SJSA1 (cell line): ENCODE measurements at regions not wholly inside any gene's neighbourhood (a gene's known extent, or its start where the extent isn't known, plus 50 kb on each side); places are given as distances from the start of the nearest gene placed in this dataset.

Experiments used
- DNase-seq, 2 experiments: peaks; one replicate each; pipeline ENCODE4 v3.0.0-alpha.2; 2015 to 2020; ENCODE audit warnings: low spot score in 2 of 2, low read depth in 1 of 2
- H3K27ac ChIP-seq: fragments of 250-450 bp; sonication (Bioruptor Pico); 2 replicates; pipeline ENCODE4 v1.5.1; 2020; ENCODE audit warnings: mild to moderate bottlenecking, moderate library complexity
- H3K27me3 ChIP-seq: fragments of 250-450 bp; sonication (Bioruptor Pico); replicated peaks from 2 replicates; pipeline ENCODE4 v1.5.1; 2020; ENCODE audit warnings: mild to moderate bottlenecking, moderate library complexity
- H3K36me3 ChIP-seq: fragments of 250-450 bp; sonication (Bioruptor Pico); 2 replicates; pipeline ENCODE4 v1.5.1; 2020; ENCODE audit warnings: mild to moderate bottlenecking
- H3K4me1 ChIP-seq: fragments of 250-450 bp; sonication (Bioruptor Pico); replicated peaks from 2 replicates; pipeline ENCODE4 v1.6.1; 2021; ENCODE audit warnings: mild to moderate bottlenecking
- H3K4me3 ChIP-seq: fragments of 250-450 bp; sonication (Bioruptor Pico); 2 replicates; pipeline ENCODE4 v1.5.1; 2020; ENCODE audit warnings: mild to moderate bottlenecking
- H3K9me3 ChIP-seq: fragments of 250-450 bp; sonication (Bioruptor Pico); replicated peaks from 2 replicates; pipeline ENCODE4 v1.5.1; 2020; ENCODE audit warnings: mild to moderate bottlenecking

DNA sequence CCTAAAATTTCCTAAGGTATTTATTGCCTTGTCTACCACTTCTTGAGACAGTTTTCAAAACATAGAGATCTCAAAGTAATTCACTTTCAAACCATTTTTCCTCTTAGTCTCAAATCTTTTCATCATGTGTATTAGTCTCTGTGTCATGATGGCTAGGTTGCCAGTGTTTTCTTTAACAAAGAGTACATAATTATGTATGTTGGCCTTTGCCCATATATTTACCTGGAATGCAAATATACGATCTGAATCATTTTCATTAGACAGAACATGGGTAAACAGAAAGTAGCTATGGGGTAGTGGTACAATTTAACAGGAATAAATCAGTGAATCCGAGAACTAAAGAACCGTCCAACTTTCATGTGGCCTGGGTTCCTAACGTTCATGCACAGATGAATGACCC, 852.1 kb upstream of the MBL2 start:
- no peak overlapping the region for H3K4me3 ChIP-seq
- no peaks in the 10 kb centered on the region for H3K9me3 ChIP-seq
- H3K4me1 ChIP-seq = no peaks in the 10 kb centered on the region
- DNase-seq = no peak
- no peaks in the 10 kb centered on the region for H3K36me3 ChIP-seq
- H3K27ac ChIP-seq = no peak overlapping the region
- H3K27me3 ChIP-seq = no peaks in the 10 kb centered on the region

DNA sequence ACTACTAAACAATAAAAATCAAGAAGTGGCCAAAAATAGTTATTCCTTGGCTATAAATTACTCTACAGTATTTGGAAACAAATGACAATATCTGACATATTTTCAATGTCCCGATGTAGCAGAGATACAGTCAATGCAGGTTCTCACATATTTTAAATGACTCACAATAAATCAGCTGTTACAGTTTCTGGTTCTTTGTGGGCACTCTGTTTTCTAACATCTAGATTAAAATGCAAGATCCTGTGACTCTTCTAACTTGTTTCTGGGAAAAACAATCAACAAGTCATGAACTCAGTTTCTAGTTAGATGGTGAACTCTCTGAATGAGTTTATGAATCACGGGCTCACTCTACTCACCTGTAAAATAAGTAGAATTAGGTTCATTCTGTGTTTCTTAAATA, 849.6 kb upstream of the MBL2 start:
- Histone ChIP-seq H3K4me3 (no peak overlapping the region), H3K4me1 (no peaks in the 10 kb centered on the region)

DNA sequence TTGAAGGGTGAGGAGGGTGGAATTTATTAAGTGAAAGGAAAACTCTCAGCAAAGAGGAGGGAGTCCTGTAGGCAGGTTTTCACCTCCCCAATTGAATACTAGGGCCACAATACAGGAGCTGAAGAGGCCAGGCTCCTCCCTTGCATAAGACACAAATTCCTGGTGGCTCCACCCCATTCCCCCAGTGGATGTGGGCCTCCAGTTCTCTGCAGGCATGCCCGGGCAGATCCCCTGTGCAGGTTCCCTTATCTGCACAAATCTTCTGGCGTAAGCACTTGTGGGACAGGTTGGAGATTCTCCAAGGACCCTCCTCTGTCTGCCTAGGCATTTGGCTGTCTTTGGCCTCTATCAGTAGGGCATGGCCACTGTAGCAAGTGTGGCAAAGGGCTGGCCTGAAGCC, 847.1 kb upstream of the MBL2 start:
- no peaks in the 10 kb centered on the region for H3K36me3 ChIP-seq
- no peak overlapping the region for H3K4me3 ChIP-seq
- DNase-seq = no peak

More for the DNA sequence above, 849.6 kb upstream of the MBL2 start:
- Histone ChIP-seq H3K27me3 (no peaks in the 10 kb centered on the region), H3K27ac (no peak overlapping the region), H3K9me3 (no peaks in the 10 kb centered on the region), H3K36me3 (no peaks in the 10 kb centered on the region)
- DNase-seq = no peak

DNA sequence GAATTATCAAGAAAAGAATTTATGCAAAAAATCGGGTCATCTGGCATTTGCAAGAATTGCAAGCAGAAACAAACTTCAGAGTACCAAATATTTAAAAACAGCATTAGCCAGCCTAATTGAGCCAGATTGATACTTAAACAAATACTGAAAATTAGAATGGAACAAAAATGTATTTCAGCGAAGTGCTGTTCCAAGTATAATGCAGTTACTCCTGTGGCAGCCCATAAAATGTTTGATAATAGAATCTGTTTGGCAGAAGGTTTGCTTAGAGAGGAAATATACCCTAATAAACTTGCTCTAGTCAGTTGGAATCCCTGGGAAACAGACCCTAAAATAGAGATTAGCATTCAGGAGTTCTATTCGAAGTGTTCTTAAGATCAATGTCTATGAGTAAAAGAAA, 835.1 kb upstream of the MBL2 start:
- 0 out of 2 replicates have a peak, but pooled peaks cover 4% of the 10 kb centered on the region for H3K9me3 ChIP-seq
- no peaks in the 10 kb centered on the region for H3K36me3 ChIP-seq
- H3K4me3 ChIP-seq = no peak overlapping the region
- no peaks in the 10 kb centered on the region for H3K27me3 ChIP-seq
- no peak overlapping the region for H3K27ac ChIP-seq
- DNase-seq = no peak
- no peaks in the 10 kb centered on the region for H3K4me1 ChIP-seq

More for the DNA sequence above, 847.1 kb upstream of the MBL2 start:
- Histone ChIP-seq H3K4me1 (no peaks in the 10 kb centered on the region), H3K27me3 (no peaks in the 10 kb centered on the region), H3K9me3 (no peaks in the 10 kb centered on the region), H3K27ac (no peak overlapping the region)

DNA sequence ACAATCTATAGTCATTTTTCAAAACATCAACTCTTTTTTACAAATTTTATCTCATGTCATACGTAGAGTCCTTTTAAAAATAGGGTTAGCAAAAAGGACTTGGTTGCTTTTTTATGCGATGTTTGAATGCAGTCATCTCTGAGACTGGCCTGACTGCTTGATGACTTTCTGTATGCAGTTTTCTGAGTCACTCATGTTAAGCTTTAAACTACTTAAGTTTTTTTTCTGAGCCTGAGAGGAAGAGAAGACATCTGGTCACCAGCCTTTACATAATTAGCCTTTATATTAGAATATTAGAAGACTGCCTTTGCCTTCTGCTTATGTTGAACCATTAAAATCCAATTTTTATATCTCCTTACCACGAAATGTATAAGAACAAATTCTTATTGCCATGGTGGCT, 834.4 kb upstream of the MBL2 start:
- no peak overlapping the region for H3K4me3 ChIP-seq
- no peak overlapping the region for H3K27ac ChIP-seq
- no peaks in the 10 kb centered on the region for H3K36me3 ChIP-seq
- no peaks in the 10 kb centered on the region for H3K27me3 ChIP-seq
- H3K4me1 ChIP-seq = no peaks in the 10 kb centered on the region
- 0 out of 2 replicates have a peak, but pooled peaks cover 4% of the 10 kb centered on the region for H3K9me3 ChIP-seq
- DNase-seq = no peak

DNA sequence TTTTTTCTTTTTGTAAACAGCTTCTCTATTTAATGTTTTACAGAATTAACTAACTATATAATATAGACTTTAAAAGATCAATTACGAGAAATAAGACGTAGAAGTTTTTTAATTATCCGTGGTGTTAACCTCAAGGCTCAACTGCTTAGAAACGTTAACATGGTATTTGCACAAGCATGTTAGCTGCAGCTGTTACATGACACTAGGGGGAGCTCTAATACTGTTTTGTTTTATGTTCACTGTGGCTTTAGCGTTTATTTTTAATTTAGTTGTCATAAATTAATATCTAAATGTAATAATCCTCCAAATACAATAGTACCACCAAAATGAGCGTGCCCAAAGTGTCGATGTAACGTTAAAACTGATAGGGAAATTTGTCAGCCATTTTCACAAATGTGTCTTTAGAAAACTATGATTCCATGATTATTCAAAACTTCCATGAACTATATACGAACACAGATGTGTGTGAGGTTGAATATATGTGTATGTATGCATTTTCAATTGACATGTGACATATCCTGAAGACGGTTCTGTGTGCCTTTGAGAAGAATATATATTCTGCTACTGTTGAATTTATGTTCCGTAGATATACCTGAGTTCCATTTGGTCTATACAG, 828.8 kb upstream of the MBL2 start:
- no peaks in the 10 kb centered on the region for H3K36me3 ChIP-seq
- H3K4me3 ChIP-seq = no peak overlapping the region
- no peaks in the 10 kb centered on the region for H3K27me3 ChIP-seq
- 0 out of 2 replicates have a peak, but pooled peaks cover 4% of the 10 kb centered on the region for H3K9me3 ChIP-seq
- no peak for DNase-seq
- no peak overlapping the region for H3K27ac ChIP-seq
- no peaks in the 10 kb centered on the region for H3K4me1 ChIP-seq

DNA sequence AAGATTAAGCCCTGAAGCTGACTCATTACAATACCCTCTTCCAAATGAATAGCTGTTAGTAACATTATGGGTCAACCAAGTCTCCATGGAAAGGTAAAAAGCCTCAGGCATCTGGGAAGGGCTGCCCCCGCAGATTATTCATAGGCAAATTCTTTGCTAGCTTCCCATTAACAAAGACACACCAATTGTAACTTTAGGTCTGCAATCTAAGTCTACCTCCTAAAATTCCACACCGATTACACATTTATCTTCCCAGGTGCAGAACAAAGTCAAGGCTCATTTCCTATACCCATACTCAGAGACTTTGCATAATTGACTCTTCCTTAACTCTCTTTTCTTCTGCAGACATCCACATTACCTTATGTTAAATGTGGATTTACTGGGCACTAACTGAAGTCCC, 826.3 kb upstream of the MBL2 start:
- Histone ChIP-seq H3K27ac (no peak overlapping the region), H3K36me3 (no peaks in the 10 kb centered on the region)
- DNase-seq = no peak

DNA sequence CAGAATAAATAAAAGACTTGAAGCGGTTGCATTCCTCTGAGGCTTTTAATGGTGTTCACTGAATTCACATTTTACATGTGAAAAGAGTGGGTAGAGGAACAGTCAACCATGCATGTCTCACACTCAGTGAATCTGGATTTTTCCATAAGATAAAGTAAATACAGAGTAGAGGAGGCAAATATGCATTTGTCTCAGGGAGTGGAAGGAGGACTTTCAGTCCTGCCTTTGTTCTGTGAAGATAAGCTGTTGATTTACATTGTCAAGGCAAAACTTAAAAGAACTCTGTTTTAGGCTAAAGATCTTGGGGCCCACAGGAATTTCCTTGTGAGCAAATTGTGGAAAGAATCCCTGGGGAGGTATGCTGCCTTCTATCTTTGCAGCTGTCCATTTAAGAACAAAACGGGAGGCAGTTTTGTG, 825.3 kb upstream of the MBL2 start:
- H3K4me1 ChIP-seq = no peaks in the 10 kb centered on the region
- no peaks in the 10 kb centered on the region for H3K27me3 ChIP-seq
- no peak overlapping the region for H3K4me3 ChIP-seq
- no peaks in the 10 kb centered on the region; the same call in 1 of the 2 replicates for H3K9me3 ChIP-seq
- no peaks in the 10 kb centered on the region for H3K36me3 ChIP-seq
- no peak for DNase-seq
- no peak overlapping the region for H3K27ac ChIP-seq

More for the DNA sequence above, 826.3 kb upstream of the MBL2 start:
- Histone ChIP-seq H3K4me1 (no peaks in the 10 kb centered on the region), H3K27me3 (no peaks in the 10 kb centered on the region), H3K4me3 (no peak overlapping the region), H3K9me3 (no peaks in the 10 kb centered on the region; the same call in 1 of the 2 replicates)

DNA sequence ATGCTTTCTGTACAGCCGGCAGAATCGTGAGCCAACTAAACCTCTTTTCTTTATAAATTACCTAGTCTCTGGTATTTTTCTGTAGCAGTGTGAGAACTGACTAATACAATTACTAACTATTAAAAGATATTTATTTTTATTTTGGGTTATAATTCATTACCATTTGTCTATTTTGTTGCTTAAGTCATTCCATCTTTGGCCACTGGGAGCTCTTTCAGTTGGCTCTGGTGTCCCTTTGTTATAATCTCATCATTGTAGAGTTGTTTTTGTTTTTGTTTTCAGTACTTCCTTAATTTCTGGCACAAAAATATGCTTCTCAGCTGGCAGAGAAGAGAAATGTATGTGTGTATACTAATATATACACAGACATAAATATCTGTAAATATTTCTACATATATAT, 807.9 kb upstream of the MBL2 start:
- Histone ChIP-seq H3K27ac (no peak overlapping the region), H3K36me3 (no peaks in the 10 kb centered on the region), H3K4me1 (no peaks in the 10 kb centered on the region), H3K4me3 (no peak overlapping the region), H3K9me3 (no peaks in the 10 kb centered on the region), H3K27me3 (no peaks in the 10 kb centered on the region)
- DNase-seq = no peak

DNA sequence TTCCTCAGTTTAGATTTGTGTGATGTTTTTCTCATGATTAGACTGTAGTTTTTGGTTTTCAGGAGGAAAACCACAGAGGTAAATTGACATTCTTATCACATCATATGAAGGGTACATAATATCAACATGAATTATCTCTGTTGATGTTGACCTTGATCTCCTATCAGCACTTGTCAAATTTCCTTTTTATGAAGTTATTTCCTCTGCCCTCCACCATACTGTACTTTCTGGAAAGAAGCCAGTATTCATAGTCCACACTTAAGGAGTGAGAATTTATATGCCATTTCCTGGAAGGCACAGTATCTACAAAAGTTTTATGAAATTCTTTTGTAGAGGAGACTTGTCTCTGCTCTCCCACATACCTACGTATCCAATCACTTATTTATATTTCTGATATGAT, 807.2 kb upstream of the MBL2 start:
- no peak for DNase-seq
- H3K36me3 ChIP-seq = no peaks in the 10 kb centered on the region
- H3K9me3 ChIP-seq = no peaks in the 10 kb centered on the region
- H3K27me3 ChIP-seq = no peaks in the 10 kb centered on the region
- no peak overlapping the region for H3K27ac ChIP-seq
- no peaks in the 10 kb centered on the region for H3K4me1 ChIP-seq
- no peak overlapping the region for H3K4me3 ChIP-seq

DNA sequence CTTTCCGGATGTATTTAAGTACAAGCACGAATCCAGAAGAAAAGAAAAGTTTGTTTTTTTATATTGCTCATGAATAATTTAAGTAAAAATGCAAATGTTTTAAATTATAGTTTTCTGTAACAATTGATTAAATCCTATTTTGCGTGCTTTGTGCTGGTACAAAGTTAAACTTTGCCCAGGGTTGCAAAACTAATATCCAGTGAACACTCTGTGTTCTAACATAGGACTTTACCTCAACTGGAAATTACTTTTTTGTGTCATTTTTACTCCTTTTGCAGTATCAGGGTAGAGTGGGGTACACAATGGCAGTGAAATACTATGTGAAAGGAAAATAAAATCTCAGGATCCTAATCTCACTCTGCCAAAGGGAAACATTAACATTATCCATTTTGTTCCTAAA, 801.4 kb upstream of the MBL2 start:
- no peaks in the 10 kb centered on the region for H3K9me3 ChIP-seq

DNA sequence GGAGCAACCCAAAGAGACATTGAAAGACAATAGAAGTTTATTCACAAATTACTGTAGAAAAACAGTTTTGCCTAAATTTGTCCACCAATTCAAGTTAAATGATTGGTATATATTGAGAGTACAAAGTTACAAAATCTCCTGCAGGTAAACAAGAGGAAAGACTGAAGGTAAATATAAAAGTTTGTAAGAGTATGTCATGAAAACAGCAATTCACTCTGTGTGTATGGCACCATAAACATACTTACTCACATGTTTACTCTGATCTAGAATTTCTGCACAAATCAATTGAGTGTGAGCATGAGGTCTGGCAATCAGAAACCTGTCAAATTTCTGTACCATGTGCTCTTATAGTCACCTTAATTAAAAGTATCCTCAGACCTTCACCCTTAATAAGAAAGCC, 800.9 kb upstream of the MBL2 start:
- no peak for DNase-seq
- no peaks in the 10 kb centered on the region for H3K4me1 ChIP-seq
- H3K27me3 ChIP-seq = no peaks in the 10 kb centered on the region
- no peak overlapping the region for H3K27ac ChIP-seq
- H3K4me3 ChIP-seq = no peak overlapping the region
- no peaks in the 10 kb centered on the region for H3K9me3 ChIP-seq
- H3K36me3 ChIP-seq = no peaks in the 10 kb centered on the region

More for the DNA sequence above, 801.4 kb upstream of the MBL2 start:
- Histone ChIP-seq H3K27ac (no peak overlapping the region), H3K4me1 (no peaks in the 10 kb centered on the region), H3K36me3 (no peaks in the 10 kb centered on the region), H3K4me3 (no peak overlapping the region), H3K27me3 (no peaks in the 10 kb centered on the region)
- no peak for DNase-seq

DNA sequence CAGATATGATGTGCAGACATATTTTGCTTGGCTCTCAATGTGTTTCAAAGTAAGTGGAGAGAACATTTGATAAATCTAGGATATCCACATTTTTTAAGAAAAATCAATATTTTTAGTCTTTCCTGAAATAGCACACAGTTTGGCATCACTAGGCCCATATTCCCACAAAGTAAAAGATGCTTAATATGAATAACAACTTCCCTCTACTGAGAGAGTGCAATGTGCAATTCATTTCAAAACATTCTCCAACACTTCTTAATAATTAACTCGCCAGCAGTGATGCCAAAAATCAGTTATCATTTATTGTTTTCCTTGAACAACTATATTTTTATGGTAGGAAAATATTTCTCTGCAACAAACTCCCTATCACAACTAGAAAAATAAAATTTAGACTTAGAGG, 800.2 kb upstream of the MBL2 start:
- Histone ChIP-seq H3K9me3 (no peaks in the 10 kb centered on the region), H3K4me3 (no peak overlapping the region), H3K4me1 (no peaks in the 10 kb centered on the region), H3K36me3 (no peaks in the 10 kb centered on the region), H3K27ac (no peak overlapping the region), H3K27me3 (no peaks in the 10 kb centered on the region)
- no peak for DNase-seq

DNA sequence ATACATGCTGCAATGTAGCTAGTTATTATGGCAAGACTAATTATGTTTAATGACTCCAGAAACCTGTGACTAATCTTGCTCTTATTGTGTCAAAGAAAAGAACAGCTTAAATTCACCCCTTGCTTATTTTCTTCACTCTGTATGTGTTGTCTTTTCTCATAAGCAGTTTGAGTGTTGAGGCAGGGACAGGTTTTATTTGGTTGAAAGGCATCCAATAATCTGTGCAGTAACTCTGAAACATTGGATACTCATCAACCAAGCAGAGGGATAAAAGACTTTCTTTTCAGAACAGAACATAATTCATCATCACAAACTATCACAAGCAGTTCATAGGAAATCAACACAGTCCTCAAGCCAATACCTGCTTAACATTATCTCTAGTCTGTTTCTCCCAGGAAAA, 797.6 kb upstream of the MBL2 start:
- no peaks in the 10 kb centered on the region for H3K27me3 ChIP-seq
- H3K36me3 ChIP-seq = no peaks in the 10 kb centered on the region
- no peaks in the 10 kb centered on the region for H3K4me1 ChIP-seq
- H3K9me3 ChIP-seq = no peaks in the 10 kb centered on the region
- H3K4me3 ChIP-seq = no peak overlapping the region
- no peak overlapping the region for H3K27ac ChIP-seq
- no peak for DNase-seq

DNA sequence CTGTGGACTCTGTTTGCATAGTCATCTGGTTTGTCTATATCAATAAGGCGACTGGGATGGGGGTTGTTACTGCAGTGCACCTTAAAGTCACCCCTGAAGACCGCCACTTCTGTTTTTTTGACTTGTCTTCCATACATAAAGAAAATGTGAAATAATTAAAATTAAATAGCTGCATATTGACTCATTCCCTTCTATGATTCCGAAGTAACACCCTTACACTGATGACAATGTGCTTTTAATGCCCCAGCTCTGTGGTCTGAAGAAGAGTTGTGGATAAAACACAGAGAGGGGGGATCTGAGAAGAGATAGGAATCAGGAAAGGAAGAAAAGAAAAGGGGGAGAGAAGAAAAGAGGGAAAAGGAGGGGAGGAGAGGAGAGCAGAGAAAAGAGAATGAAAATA, 796.9 kb upstream of the MBL2 start:
- Histone ChIP-seq H3K9me3 (no peaks in the 10 kb centered on the region), H3K4me1 (no peaks in the 10 kb centered on the region), H3K27ac (no peak overlapping the region), H3K4me3 (no peak overlapping the region), H3K36me3 (no peaks in the 10 kb centered on the region), H3K27me3 (no peaks in the 10 kb centered on the region)
- DNase-seq = no peak
